H9 (cell line): ENCODE measurements at regions not wholly inside any gene's neighbourhood (a gene's known extent, or its start where the extent isn't known, plus 50 kb on each side); places are given as distances from the start of the nearest gene placed in this dataset.

ENCODE experiments used
- DNase-seq: peaks from one replicate; pipeline ENCODE4 v3.0.0-alpha.2; 2017
- H2AFZ ChIP-seq: one replicate; pipeline ENCODE4 v1.6.1; 2013; ENCODE audit warnings: mild to moderate bottlenecking, low read length, control low read depth, moderate library complexity
- H2AK5ac ChIP-seq: 2 replicates; pipeline ENCODE4 v1.6.1; 2013; ENCODE audit warnings: low read length, control low read depth, mixed read lengths; ENCODE audit not compliant: insufficient read length
- H2BK120ac ChIP-seq: one replicate; pipeline ENCODE4 v1.6.1; 2013; ENCODE audit warnings: low read depth, mild to moderate bottlenecking, low read length, control low read depth, inconsistent platforms; ENCODE audit not compliant: poor library complexity, severe bottlenecking
- H2BK12ac ChIP-seq: 2 replicates; pipeline ENCODE4 v1.6.1; 2013; ENCODE audit warnings: low read length, control low read depth, mixed read lengths, low read depth; ENCODE audit not compliant: insufficient read length
- H2BK15ac ChIP-seq: 2 replicates; pipeline ENCODE4 v1.6.1; 2013; ENCODE audit warnings: low read depth, low read length, control low read depth
- H2BK20ac ChIP-seq: one replicate; pipeline ENCODE4 v1.6.1; 2013; ENCODE audit warnings: low read depth, mild to moderate bottlenecking, low read length, control low read depth, inconsistent platforms; ENCODE audit not compliant: poor library complexity, severe bottlenecking
- H2BK5ac ChIP-seq: 2 replicates; pipeline ENCODE4 v1.6.1; 2013; ENCODE audit warnings: low read length, control low read depth, mixed read lengths; ENCODE audit not compliant: insufficient read length
- H3K14ac ChIP-seq: 2 replicates; pipeline ENCODE4 v1.6.1; 2013; ENCODE audit warnings: low read length, control low read depth; ENCODE audit not compliant: insufficient read depth
- H3K18ac ChIP-seq: 2 replicates; pipeline ENCODE4 v1.6.1; 2013; ENCODE audit warnings: low read depth, mild to moderate bottlenecking, mixed read lengths, low read length, control low read depth; ENCODE audit not compliant: insufficient read length
- H3K23ac ChIP-seq: 2 replicates; pipeline ENCODE4 v1.6.1; 2013; ENCODE audit warnings: low read length, control low read depth, mixed read lengths, low read depth; ENCODE audit not compliant: insufficient read length
- H3K23me2 ChIP-seq: 2 replicates; pipeline ENCODE4 v1.6.1; 2013; ENCODE audit warnings: low read depth, mild to moderate bottlenecking, mixed read lengths, low read length, control low read depth; ENCODE audit not compliant: insufficient read length, poor library complexity, severe bottlenecking
- H3K27ac ChIP-seq: 2 replicates; pipeline ENCODE4 v1.5.1; 2013; ENCODE audit warnings: low read length, control low read depth, mixed read lengths, low read depth; ENCODE audit not compliant: insufficient read length
- H3K27me3 ChIP-seq: 2 replicates; pipeline ENCODE4 v1.6.1; 2013; ENCODE audit warnings: low read length, control low read depth, inconsistent platforms; ENCODE audit not compliant: insufficient read depth
- H3K4ac ChIP-seq: 2 replicates; pipeline ENCODE4 v1.6.1; 2013; ENCODE audit warnings: low read depth, mild to moderate bottlenecking, control low read depth, inconsistent platforms, low read length, moderate library complexity
- H3K4me1 ChIP-seq: 2 replicates; pipeline ENCODE4 v1.6.1; 2013; ENCODE audit warnings: low read length, control low read depth, inconsistent platforms; ENCODE audit not compliant: insufficient read depth
- H3K4me2 ChIP-seq: 2 replicates; pipeline ENCODE4 v1.6.1; 2013; ENCODE audit warnings: low read length, control low read depth, mixed read lengths; ENCODE audit not compliant: insufficient read length, insufficient read depth
- H3K56ac ChIP-seq: 2 replicates; pipeline ENCODE4 v1.6.1; 2013; ENCODE audit warnings: low read depth, mild to moderate bottlenecking, mixed read lengths, low read length, control low read depth; ENCODE audit not compliant: insufficient read length
- H3K79me1 ChIP-seq: 2 replicates; pipeline ENCODE4 v1.6.1; 2013; ENCODE audit warnings: low read depth, mild to moderate bottlenecking, moderate library complexity, low read length, control low read depth, inconsistent platforms; ENCODE audit not compliant: insufficient read depth, poor library complexity, severe bottlenecking
- H3K79me2 ChIP-seq: 2 replicates; pipeline ENCODE4 v1.6.1; 2013; ENCODE audit warnings: low read length, control low read depth, inconsistent platforms; ENCODE audit not compliant: insufficient read depth
- H3K9ac ChIP-seq: 2 replicates; pipeline ENCODE4 v1.6.1; 2013; ENCODE audit warnings: low read length, control low read depth, mixed read lengths; ENCODE audit not compliant: insufficient read length; ENCODE audit errors: extremely low read depth
- H3K9me3 ChIP-seq: one replicate; pipeline ENCODE4 v1.6.1; 2013; ENCODE audit warnings: low read depth, low read length, inconsistent platforms; ENCODE audit not compliant: control insufficient read depth
- H3T11ph ChIP-seq: one replicate; pipeline ENCODE4 v1.6.1; 2013; ENCODE audit warnings: mild to moderate bottlenecking, low read length, control low read depth, inconsistent platforms
- H4K20me1 ChIP-seq: one replicate; pipeline ENCODE4 v1.6.1; 2013; ENCODE audit not compliant: control insufficient read depth, insufficient read length, insufficient read depth
- H4K5ac ChIP-seq: 2 replicates; pipeline ENCODE4 v1.6.1; 2013; ENCODE audit warnings: low read depth, mild to moderate bottlenecking, mixed read lengths, low read length, control low read depth; ENCODE audit not compliant: insufficient read length
- H4K8ac ChIP-seq: replicated peaks from 2 replicates; pipeline ENCODE4 v1.6.1; 2013; ENCODE audit warnings: low read length, control low read depth, mixed read lengths, low read depth; ENCODE audit not compliant: insufficient read length
- H4K91ac ChIP-seq: 2 replicates; pipeline ENCODE4 v1.6.1; 2013; ENCODE audit warnings: low read depth, mild to moderate bottlenecking, moderate library complexity, mixed read lengths, low read length, control low read depth; ENCODE audit not compliant: insufficient read length
- H3K27ac Mint-ChIP-seq, 3 experiments: 2 replicates in 2 of 3; 3 replicates in 1 of 3; pipeline ENCODE4 v1.8.0; 2020 to 2021; ENCODE audit warnings: mixed read lengths in 3 of 3, mild to moderate bottlenecking in 1 of 3, moderate library complexity in 1 of 3
- H3K27me3 Mint-ChIP-seq: 2 replicates; pipeline ENCODE4 v1.8.0; 2021; ENCODE audit warnings: low read depth, mild to moderate bottlenecking, moderate library complexity, mixed read lengths
- H3K36me3 Mint-ChIP-seq, 3 experiments: 2 replicates in 2 of 3; 3 replicates in 1 of 3; pipeline ENCODE4 v1.8.0; 2020 to 2021; ENCODE audit warnings: low read depth in 3 of 3, mixed read lengths in 3 of 3; ENCODE audit not compliant: insufficient read depth in 1 of 3
- H3K4me1 Mint-ChIP-seq, 2 experiments: 2 replicates each; pipeline ENCODE4 v1.8.0; 2020; ENCODE audit warnings: mixed read lengths in 2 of 2
- H3K4me3 Mint-ChIP-seq, 2 experiments: 2 replicates in 1 of 2; 3 replicates in 1 of 2; pipeline ENCODE4 v1.8.0; 2020 to 2021; ENCODE audit warnings: mild to moderate bottlenecking in 2 of 2, mixed read lengths in 2 of 2, moderate library complexity in 1 of 2
- H3K9me3 Mint-ChIP-seq, 2 experiments: 2 replicates in 1 of 2; 3 replicates in 1 of 2; pipeline ENCODE4 v1.8.0; 2020; ENCODE audit warnings: mild to moderate bottlenecking in 2 of 2, mixed read lengths in 2 of 2, moderate library complexity in 1 of 2
- CTCF ChIP-seq: fragments of 200-600 bp; sonication (generic); conservative IDR thresholded peaks from 3 replicates; pipeline ENCODE4 v1.8.0; 2021; ENCODE audit warnings: antibody characterized with exemption, mild to moderate bottlenecking
- WGBS: extraction: QIAGEN DNeasy Blood & Tissue Kit; methylation state at CpG from one replicate; pipeline ENCODE4 v1.1.7; 2013; ENCODE audit warnings: missing lambda C conversion rate, low lambda C conversion rate, mixed read lengths; ENCODE audit not compliant: insufficient read length; ENCODE audit errors: extremely low coverage; 5-methylcytosine and 5-hydroxymethylcytosine counted together

- Histone ChIP-seq H4K20me1 (no peaks in the 10 kb centered on the region), H3K27ac (no peak overlapping the region), H3K79me2 (no peaks in the 10 kb centered on the region), H3T11ph (no peak overlapping the region), H3K4me1 (no peaks in the 10 kb centered on the region), H3K18ac (no peak overlapping the region), H3K23me2 (no peaks in the 10 kb centered on the region), H3K27me3 (no peaks in the 10 kb centered on the region), H3K79me1 (no peaks in the 10 kb centered on the region), H2BK12ac (no peak overlapping the region), H2BK5ac (no peak overlapping the region), H4K5ac (no peak overlapping the region), H2BK20ac (no peak overlapping the region), H3K23ac (no peak overlapping the region), H4K91ac (no peak overlapping the region), H3K9me3 (no peaks in the 10 kb centered on the region), H2BK120ac (no peak overlapping the region), H2AFZ (no peak overlapping the region), H4K8ac (no peak overlapping the region), H3K4ac (no peak overlapping the region), H3K14ac (no peak overlapping the region), H3K56ac (no peak overlapping the region), H3K9ac (no peak overlapping the region), H2BK15ac (no peak overlapping the region), H2AK5ac (no peak overlapping the region), H3K4me2 (no peak overlapping the region)
- WGBS: 100% methylated on average over 1 of the region's 3 CpGs
- no peak for DNase-seq
- H3K4me1 Mint-ChIP-seq: peaks cover 2 to 3% of the 10 kb centered on the region in 2 experiments; a peak in 2 of 4 replicates
- no peak overlapping the region for H3K4me3 Mint-ChIP-seq
- no peak overlapping the region; a peak in 2 of 7 replicates for H3K27ac Mint-ChIP-seq
- no peaks in the 10 kb centered on the region for H3K27me3 Mint-ChIP-seq
- no peaks in the 10 kb centered on the region; a peak in 3 of 7 replicates for H3K36me3 Mint-ChIP-seq
- no peaks in the 10 kb centered on the region for H3K9me3 Mint-ChIP-seq
- TF ChIP-seq CTCF: no peak
Measured at GRCh38 chr3:135374571-135374970, 579.5 kb downstream of the EPHB1 start.
